ENCODE measurements at regions not wholly inside any gene's neighbourhood (a gene's known extent, or its start where the extent isn't known, plus 50 kb on each side); places are given as distances from the start of the nearest gene placed in this dataset.

DNA sequence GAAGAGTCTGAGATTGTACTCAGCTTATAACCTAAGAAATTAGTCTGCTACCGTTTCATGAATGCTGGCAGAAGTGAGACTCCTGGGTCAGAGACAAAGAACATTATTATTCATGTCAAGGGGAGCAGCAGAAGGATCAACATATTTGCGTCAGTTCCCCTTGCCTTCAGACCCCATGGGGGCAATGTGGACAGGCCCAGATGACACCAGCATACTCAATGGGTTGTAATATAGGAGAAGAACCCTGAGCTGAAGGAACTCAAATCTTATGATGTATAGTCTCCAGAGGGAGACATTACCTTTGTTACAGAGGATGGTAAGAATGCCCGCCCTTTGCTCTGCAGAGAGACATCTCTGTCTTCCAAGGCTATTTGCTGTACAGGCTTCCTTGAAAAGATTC, 384.4 kb downstream of the EPM2A start:
- peak in 1 of 2 donors; percentile 18 for ATAC-seq
- Mint-ChIP-seq H3K9me3 (no peaks in the 10 kb centered on the region), H3K27me3 (ENCODE audit: low read depth) (peaks cover 2% of the 10 kb centered on the region)

DNA sequence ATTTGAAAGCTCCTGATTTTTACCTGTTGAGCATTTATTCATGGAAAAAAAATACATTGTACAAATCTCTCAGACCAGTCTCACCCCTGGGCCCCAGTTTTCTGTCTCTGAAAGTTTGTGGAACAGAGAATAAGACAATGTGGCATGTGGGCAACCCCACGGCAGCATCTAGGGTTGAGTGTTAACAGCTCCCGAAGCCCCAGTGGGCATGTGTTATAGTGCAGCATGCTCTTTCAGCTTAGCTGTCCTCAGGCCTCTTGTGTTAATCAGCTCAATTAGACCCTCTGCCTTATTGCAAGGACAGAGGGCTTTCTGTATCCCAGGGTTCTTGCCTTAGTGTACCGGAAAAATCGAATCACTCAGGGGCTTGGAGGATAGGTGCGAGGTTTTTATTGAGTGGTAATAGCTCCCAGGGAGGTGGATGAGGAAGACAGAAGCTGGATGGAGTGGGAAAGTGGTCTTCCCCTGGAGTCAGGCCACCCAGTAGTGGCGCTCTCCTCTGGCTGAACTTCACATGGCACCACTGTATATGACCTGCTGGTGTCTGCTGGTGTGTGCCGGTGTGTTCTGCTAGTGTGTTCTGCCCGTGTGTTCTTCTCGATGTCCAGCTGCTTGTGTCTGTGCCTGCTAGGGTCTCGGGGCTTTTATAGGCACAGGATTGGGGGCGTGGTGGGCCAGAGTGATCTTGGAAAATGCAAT, 382.8 kb downstream of the EPM2A start:
- DNase-seq (no peak), ATAC-seq (no peak)
- H3K9me3 Mint-ChIP-seq = no peaks in the 10 kb centered on the region
- no peaks in the 10 kb centered on the region for H3K4me1 Mint-ChIP-seq (ENCODE audit: low read depth)
- no peak overlapping the region for H3K4me3 Mint-ChIP-seq
- no peaks in the 10 kb centered on the region for H3K36me3 Mint-ChIP-seq (ENCODE audit: insufficient read depth)
- peaks cover 2% of the 10 kb centered on the region for H3K27me3 Mint-ChIP-seq (ENCODE audit: low read depth)

More for the DNA sequence above, 384.4 kb downstream of the EPM2A start:
- no peak for DNase-seq
- Mint-ChIP-seq H3K36me3 (ENCODE audit: insufficient read depth) (no peaks in the 10 kb centered on the region), H3K4me3 (no peak overlapping the region), H3K4me1 (ENCODE audit: low read depth) (no peaks in the 10 kb centered on the region)

DNA sequence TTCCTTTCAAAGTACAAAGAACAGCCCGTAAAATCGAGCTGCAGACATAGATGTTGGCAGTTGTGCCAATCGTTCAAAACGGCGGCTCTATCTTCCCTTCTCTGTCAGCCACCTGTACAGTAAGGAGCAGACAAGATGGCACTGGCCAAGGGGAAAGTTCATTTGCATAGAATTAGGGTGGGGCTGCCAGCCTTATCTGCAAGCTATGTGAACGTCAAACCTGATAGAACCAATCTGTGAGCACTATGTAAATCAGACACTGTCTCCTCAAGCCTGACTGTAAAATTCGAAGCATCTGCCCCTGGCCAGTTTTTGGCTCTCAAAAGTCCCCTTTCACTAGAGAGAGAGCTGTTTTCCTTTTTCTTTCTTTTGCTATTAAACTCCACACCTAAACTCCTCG, 374.5 kb downstream of the EPM2A start:
- DNase-seq (no peak), ATAC-seq (no peak)
- Mint-ChIP-seq H3K27me3 (ENCODE audit: low read depth) (peaks cover 4% of the 10 kb centered on the region), H3K36me3 (ENCODE audit: insufficient read depth) (no peaks in the 10 kb centered on the region), H3K9me3 (peaks cover 5% of the 10 kb centered on the region), H3K4me3 (no peak overlapping the region), H3K4me1 (ENCODE audit: low read depth) (no peaks in the 10 kb centered on the region)

DNA sequence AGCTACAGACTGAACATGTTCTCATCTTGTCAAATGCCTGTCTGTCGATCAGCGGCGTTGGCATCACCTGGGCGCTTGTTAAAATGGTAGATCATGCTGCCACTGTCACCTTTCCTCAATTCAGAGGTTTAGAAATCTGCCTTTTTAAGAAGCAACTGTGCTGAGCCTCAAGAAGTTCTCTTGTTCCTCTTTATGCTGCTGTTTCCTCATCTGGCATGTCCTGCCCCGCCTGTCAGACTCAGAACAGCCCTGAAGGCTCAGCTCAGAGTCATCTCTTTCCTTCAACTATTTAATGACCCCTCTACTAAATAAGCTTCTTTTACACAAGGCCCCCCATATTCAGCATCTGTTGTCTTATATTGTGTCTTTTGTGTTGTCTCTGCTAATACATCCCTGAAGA, 368.2 kb downstream of the EPM2A start:
- H3K9me3 Mint-ChIP-seq = peaks cover 8% of the 10 kb centered on the region
- H3K36me3 Mint-ChIP-seq (ENCODE audit: insufficient read depth) = no peaks in the 10 kb centered on the region
- no peak overlapping the region for H3K4me3 Mint-ChIP-seq
- peaks cover 3% of the 10 kb centered on the region for H3K4me1 Mint-ChIP-seq (ENCODE audit: low read depth)
- no peak for DNase-seq
- ATAC-seq = no peak
- H3K27me3 Mint-ChIP-seq (ENCODE audit: low read depth) = peaks cover 2% of the 10 kb centered on the region

DNA sequence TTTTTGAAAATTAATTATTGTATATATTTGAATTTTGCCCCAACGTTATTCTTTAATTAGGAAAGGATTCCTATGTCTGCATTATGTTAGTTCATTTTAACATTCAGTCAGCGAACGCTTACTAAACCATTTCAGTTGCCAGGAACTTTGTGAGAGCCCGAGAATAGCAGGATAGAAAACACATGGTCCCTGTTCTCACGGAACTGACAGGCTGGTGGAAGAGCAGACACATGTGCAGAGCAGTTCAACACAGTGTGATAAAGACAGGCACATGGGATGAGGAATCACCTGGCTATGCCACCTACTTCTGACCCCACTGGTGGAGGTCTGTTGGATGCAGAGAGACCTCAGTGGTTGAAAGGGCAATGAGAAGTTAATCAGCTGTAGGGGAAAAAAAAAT, 367.2 kb downstream of the EPM2A start:
- ATAC-seq (no peak), DNase-seq (no peak)
- H3K9me3 Mint-ChIP-seq = peaks cover 4% of the 10 kb centered on the region
- H3K27me3 Mint-ChIP-seq (ENCODE audit: low read depth) = peaks cover 2% of the 10 kb centered on the region
- no peaks in the 10 kb centered on the region for H3K36me3 Mint-ChIP-seq (ENCODE audit: insufficient read depth)
- H3K4me1 Mint-ChIP-seq (ENCODE audit: low read depth) = peaks cover 13% of the 10 kb centered on the region
- no peak overlapping the region for H3K4me3 Mint-ChIP-seq

DNA sequence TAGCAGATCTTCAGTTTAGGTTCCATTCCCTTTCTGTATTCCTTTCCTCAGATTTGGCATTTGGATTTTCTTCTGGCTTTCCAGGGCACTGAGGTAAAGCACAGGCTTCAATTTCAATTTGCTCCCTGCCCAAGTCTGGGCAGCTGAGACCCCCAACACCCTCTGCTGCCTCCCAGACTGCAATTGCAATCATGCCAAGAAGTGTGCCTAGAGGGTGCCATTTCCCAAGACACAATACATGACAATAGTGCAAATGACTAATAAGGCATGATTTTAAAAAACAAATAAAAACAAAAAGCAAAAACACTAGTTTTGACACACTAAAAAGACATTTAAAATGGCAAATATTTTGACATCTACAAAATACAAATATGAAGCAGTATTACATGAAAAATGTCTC, 364.8 kb downstream of the EPM2A start:
- Mint-ChIP-seq H3K27me3 (ENCODE audit: low read depth) (peaks cover 2% of the 10 kb centered on the region), H3K4me3 (no peak overlapping the region), H3K9me3 (peaks cover 4% of the 10 kb centered on the region), H3K4me1 (ENCODE audit: low read depth) (peaks cover 13% of the 10 kb centered on the region), H3K36me3 (ENCODE audit: insufficient read depth) (no peaks in the 10 kb centered on the region)
- ATAC-seq (no peak), DNase-seq (no peak)

DNA sequence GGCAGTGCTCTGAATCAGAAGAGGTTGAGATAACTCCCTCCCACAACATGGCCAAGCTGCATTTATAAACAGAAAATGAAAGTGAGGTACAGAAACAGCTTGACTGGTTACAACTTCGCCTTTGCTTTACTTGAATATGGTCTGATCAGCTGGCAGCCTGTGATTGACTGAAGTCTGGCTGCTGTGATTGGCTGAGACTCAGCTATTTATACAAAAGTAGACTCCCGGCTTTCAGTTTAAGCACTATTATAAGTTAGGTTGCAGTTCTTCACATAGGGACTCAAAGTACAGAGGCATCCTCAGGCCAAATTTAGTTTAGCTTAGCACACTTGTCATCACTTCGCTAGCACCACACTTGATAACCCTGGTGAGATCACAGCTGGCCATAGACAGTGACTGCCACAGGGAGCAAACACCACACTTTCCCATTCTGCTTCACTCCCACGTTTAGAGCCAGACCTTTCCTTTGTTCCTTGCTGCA, 362.6 kb downstream of the EPM2A start:
- H3K4me3 Mint-ChIP-seq = peak overlapping the region; percentile 30
- peak; percentile 67 to 79 for ATAC-seq
- H3K27me3 Mint-ChIP-seq (ENCODE audit: low read depth) = no peaks in the 10 kb centered on the region
- peaks cover 13% of the 10 kb centered on the region for H3K4me1 Mint-ChIP-seq (ENCODE audit: low read depth)
- H3K36me3 Mint-ChIP-seq (ENCODE audit: insufficient read depth) = no peaks in the 10 kb centered on the region
- no peak for DNase-seq
- peaks cover 9% of the 10 kb centered on the region for H3K9me3 Mint-ChIP-seq

DNA sequence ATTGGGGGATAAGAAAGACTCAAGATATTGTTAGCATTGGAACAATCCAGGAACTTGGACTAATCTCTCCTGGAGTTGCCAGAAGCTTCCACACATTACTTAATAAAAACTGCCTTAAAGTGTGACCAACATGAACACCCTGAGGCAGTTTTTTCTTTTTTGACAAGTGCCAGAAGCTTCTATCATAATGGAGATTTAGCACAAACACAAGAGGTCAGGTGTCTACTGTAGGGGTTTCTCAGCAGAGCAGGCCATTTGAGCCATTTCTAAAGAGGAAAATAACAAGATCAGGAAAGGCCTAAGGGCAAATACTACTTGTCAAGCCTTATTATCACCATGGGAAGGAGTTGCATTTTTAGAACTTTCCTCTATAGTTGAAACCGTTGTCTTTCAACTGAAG, 361.5 kb downstream of the EPM2A start:
- no peaks in the 10 kb centered on the region for H3K36me3 Mint-ChIP-seq (ENCODE audit: insufficient read depth)
- no peak overlapping the region for H3K4me3 Mint-ChIP-seq
- H3K4me1 Mint-ChIP-seq (ENCODE audit: low read depth) = peaks cover 13% of the 10 kb centered on the region
- peaks cover 9% of the 10 kb centered on the region for H3K9me3 Mint-ChIP-seq
- ATAC-seq (no peak), DNase-seq (no peak)
- no peaks in the 10 kb centered on the region for H3K27me3 Mint-ChIP-seq (ENCODE audit: low read depth)

DNA sequence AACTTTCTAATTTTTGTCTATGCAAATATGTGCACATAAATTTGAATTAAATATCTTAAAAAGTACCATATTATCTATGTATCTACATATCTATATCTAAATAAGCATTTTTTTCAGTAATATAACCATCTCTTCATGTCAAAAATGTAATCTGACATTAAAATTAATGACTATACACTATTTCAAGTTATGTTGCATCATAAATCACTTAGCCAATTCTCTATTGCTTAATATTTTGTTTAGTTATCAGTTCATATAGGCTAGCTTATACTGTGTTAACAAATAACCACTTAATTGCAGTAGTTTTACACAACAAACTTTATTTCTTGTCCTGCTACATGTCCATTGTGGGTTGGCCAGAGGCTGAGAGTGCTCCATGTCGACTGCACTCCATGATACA, 360.8 kb downstream of the EPM2A start:
- H3K4me3 Mint-ChIP-seq = no peak overlapping the region
- H3K27me3 Mint-ChIP-seq (ENCODE audit: low read depth) = no peaks in the 10 kb centered on the region
- DNase-seq = no peak
- no peak for ATAC-seq
- peaks cover 9% of the 10 kb centered on the region for H3K9me3 Mint-ChIP-seq
- H3K36me3 Mint-ChIP-seq (ENCODE audit: insufficient read depth) = no peaks in the 10 kb centered on the region
- peaks cover 13% of the 10 kb centered on the region for H3K4me1 Mint-ChIP-seq (ENCODE audit: low read depth)

DNA sequence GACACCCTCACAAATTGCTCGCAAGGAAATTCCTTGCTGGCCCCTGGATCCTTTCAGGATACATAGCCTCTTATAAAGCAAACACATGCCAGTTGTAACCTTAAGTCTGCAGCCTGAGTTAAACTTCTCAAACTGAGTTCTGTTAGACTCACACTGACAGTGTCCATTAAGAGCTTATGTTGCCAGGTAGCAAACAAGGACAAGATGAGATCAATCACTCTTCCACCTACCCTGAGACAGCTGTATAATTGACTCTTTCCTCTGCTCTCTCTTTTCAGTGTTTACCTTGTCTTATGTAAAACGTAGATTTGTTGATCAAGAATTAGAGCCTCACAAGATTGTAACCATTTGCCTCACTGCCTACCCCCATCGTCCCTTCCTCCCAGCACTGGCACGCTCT, 359.8 kb downstream of the EPM2A start:
- no peaks in the 10 kb centered on the region for H3K27me3 Mint-ChIP-seq (ENCODE audit: low read depth)
- H3K36me3 Mint-ChIP-seq (ENCODE audit: insufficient read depth) = no peaks in the 10 kb centered on the region
- DNase-seq (no peak), ATAC-seq (no peak)
- no peak overlapping the region for H3K4me3 Mint-ChIP-seq
- peaks cover 9% of the 10 kb centered on the region for H3K9me3 Mint-ChIP-seq
- peaks cover 13% of the 10 kb centered on the region for H3K4me1 Mint-ChIP-seq (ENCODE audit: low read depth)

DNA sequence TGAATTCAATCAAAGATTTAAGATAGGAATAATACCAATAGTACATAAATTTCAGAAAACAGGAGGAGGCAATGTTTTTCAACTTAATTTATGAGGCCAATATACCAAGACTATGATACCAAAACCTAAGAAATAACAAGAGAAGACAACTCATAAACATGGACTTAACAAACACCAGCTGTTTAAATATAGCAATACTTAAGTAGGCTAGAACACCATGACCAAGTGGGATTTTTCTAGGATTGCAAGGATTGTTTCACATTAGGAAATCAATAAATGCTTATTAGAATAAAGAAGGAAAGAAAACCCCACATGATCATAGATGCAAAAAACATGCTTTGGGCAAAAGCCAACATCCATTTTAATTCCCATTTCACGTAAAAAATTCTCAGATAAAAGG, 355.1 kb downstream of the EPM2A start:
- ATAC-seq = no peak
- H3K36me3 Mint-ChIP-seq (ENCODE audit: insufficient read depth) = no peaks in the 10 kb centered on the region

DNA sequence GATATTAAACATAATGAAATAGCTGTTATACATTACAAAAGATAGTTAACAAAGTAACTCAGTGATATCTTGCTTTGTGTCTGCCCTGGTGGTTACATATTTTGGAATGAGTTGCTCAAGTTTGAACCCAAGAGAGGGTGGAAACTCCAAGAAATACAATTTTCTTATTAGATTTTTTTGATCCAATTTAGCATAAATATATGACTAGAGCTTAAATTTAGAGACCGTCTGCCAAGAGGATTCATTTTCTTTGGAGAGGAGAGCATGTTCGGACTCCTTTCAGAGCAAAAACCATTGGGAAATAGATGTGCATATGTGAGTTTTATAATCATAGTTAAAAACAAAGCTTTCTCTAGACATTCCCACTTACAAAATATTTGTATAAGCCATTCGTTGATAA, 353.4 kb downstream of the EPM2A start:
- no peaks in the 10 kb centered on the region for H3K36me3 Mint-ChIP-seq (ENCODE audit: insufficient read depth)
- H3K4me3 Mint-ChIP-seq = no peak overlapping the region
- ATAC-seq = no peak
- no peak for DNase-seq
- H3K27me3 Mint-ChIP-seq (ENCODE audit: low read depth) = no peaks in the 10 kb centered on the region
- peaks cover 5% of the 10 kb centered on the region for H3K9me3 Mint-ChIP-seq
- no peaks in the 10 kb centered on the region for H3K4me1 Mint-ChIP-seq (ENCODE audit: low read depth)

More for the DNA sequence above, 355.1 kb downstream of the EPM2A start:
- H3K4me3 Mint-ChIP-seq = no peak overlapping the region
- DNase-seq = no peak
- no peaks in the 10 kb centered on the region for H3K27me3 Mint-ChIP-seq (ENCODE audit: low read depth)
- no peaks in the 10 kb centered on the region for H3K4me1 Mint-ChIP-seq (ENCODE audit: low read depth)
- H3K9me3 Mint-ChIP-seq = peaks cover 5% of the 10 kb centered on the region

DNA sequence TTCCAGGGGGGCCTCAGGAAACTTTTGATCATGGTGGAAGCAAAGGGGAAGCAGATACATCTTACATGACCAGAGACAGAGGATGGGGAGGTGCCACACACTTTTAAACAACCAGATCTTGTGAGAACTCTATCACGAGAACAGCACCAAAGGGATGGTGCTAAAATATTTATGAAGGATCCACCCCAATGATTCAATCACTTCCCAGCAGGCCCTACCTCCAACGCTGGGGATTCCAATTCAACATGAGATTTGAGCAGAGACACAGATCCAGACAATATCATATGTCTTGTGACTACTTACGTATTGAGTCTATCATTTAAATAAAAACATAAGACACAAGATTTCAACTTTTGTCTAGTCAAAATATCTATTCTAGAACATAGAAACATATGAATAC, 351.9 kb downstream of the EPM2A start:
- Mint-ChIP-seq H3K27me3 (ENCODE audit: low read depth) (no peaks in the 10 kb centered on the region), H3K9me3 (no peaks in the 10 kb centered on the region), H3K4me1 (ENCODE audit: low read depth) (no peaks in the 10 kb centered on the region), H3K36me3 (ENCODE audit: insufficient read depth) (no peaks in the 10 kb centered on the region), H3K4me3 (no peak overlapping the region)
- ATAC-seq (no peak), DNase-seq (no peak)

DNA sequence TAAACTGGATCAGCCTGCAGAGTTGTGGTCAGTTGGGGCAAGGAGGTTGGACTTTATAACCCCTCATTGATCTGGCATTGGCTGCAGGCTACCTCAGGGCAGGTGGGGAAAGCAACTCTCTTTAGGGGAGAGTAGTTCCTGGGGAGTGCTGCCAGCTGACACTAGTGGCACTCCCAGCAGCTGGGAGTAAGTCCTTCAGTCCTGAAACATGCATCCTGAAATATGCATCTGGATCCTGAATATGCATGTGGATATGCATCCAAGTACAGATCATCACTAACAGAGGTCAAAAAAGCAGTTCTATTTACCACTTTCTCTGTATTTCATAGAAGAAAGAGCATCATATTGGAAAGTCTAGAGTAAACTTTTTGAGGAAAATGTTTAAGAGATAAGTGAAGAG, 350.8 kb downstream of the EPM2A start:
- no peak for DNase-seq
- H3K27me3 Mint-ChIP-seq (ENCODE audit: low read depth) = no peaks in the 10 kb centered on the region
- ATAC-seq = no peak

DNA sequence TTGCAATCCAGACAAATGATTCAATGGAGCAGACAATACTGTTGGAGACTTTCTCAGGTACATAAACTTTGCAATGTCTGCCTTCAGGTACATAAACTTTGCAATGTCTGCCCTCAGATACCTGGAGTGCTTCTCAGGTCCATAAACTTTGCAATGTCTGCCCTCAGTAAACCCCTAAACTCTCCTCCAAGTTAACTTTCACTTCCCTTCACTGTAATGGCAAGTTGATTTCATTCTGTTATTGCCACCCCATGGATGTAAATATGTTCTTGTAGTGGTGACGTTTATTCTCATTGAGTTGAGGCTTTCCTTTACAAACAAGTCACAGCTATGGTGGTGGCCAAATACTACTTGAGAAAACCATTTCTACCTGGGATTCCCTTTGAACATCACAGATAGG, 338.8 kb downstream of the EPM2A start:
- no peaks in the 10 kb centered on the region for H3K27me3 Mint-ChIP-seq (ENCODE audit: low read depth)
- ATAC-seq = no peak

More for the DNA sequence above, 350.8 kb downstream of the EPM2A start:
- no peaks in the 10 kb centered on the region for H3K4me1 Mint-ChIP-seq (ENCODE audit: low read depth)
- H3K4me3 Mint-ChIP-seq = no peak overlapping the region
- H3K36me3 Mint-ChIP-seq (ENCODE audit: insufficient read depth) = no peaks in the 10 kb centered on the region
- no peaks in the 10 kb centered on the region for H3K9me3 Mint-ChIP-seq

More for the DNA sequence above, 338.8 kb downstream of the EPM2A start:
- Mint-ChIP-seq H3K9me3 (no peaks in the 10 kb centered on the region), H3K36me3 (ENCODE audit: insufficient read depth) (no peaks in the 10 kb centered on the region), H3K4me1 (ENCODE audit: low read depth) (no peaks in the 10 kb centered on the region), H3K4me3 (no peak overlapping the region)
- DNase-seq = no peak

All from activated T-cell treated with anti-CD3 and anti-CD28 coated beads, Interleukin-2, amount 50 U/mL, for 4 hours (primary cell).